Endothelial cell of umbilical vein (primary cell): ENCODE measurements at regions not wholly inside any gene's neighbourhood (a gene's known extent, or its start where the extent isn't known, plus 50 kb on each side); places are given as distances from the start of the nearest gene placed in this dataset.

Experiments
- BruUV-seq: library from RNA; stranded (reverse); fragments of 400-500 nt; replicated peaks from 2 replicates; lab custom pipeline; 2021; lab: Mats Ljungman, UMichigan
- CTCF ChIA-PET: fragments of 300-600, 350-600 bp; sonication (Branson Sonifier 250); formaldehyde crosslinking; loops from one replicate; lab custom pipeline; 2021; ENCODE audit warnings: antibody characterized with exemption, inconsistent platforms; lab: Charles Lee
- POLR2A ChIA-PET: fragments of 300-600, 350-600 bp; sonication (Branson Sonifier 250); formaldehyde crosslinking; loops from one replicate; lab custom pipeline; 2021; ENCODE audit warnings: antibody characterized with exemption, inconsistent platforms; lab: Charles Lee
- DNase-seq: peaks from one replicate; pipeline ENCODE4 v3.0.0-alpha.2; 2011; ENCODE audit warnings: low read depth, low spot score
- FAIRE-seq: peaks from 2 replicates; lab custom pipeline; 2011; peaks lifted over from hg19 to GRCh38; lab: Jason Lieb, UNC
- H2AFZ ChIP-seq: 2 replicates; pipeline ENCODE4 v1.6.0; 2012; ENCODE audit warnings: low read depth, low read length, control low read depth, inconsistent platforms
- H3K27ac ChIP-seq: 2 replicates; pipeline ENCODE4 v1.5.1; 2011; ENCODE audit warnings: low read depth, mild to moderate bottlenecking, control low read depth, low read length, moderate library complexity; ENCODE audit not compliant: insufficient read depth
- H3K27me3 ChIP-seq, 2 experiments: 2 replicates each; pipeline versions ENCODE4 v1.6.0 to v1.6.1; 2011; ENCODE audit warnings: low read length in 2 of 2, mixed read lengths in 1 of 2; ENCODE audit not compliant: control insufficient read depth in 2 of 2, insufficient read depth in 2 of 2
- H3K36me3 ChIP-seq, 2 experiments: 2 replicates in 1 of 2; 3 replicates in 1 of 2; pipeline ENCODE4 v1.5.1; 2011; ENCODE audit warnings: low read length in 2 of 2, mild to moderate bottlenecking in 1 of 2, moderate library complexity in 1 of 2; ENCODE audit not compliant: control insufficient read depth in 2 of 2, insufficient read depth in 2 of 2; ENCODE audit errors: extremely low read depth in 1 of 2
- H3K4me1 ChIP-seq: 3 replicates; pipeline ENCODE4 v1.5.1; 2011; ENCODE audit warnings: mild to moderate bottlenecking, low read length; ENCODE audit not compliant: control insufficient read depth, insufficient read depth; ENCODE audit errors: extremely low read depth
- H3K4me2 ChIP-seq: 2 replicates; pipeline ENCODE4 v1.6.1; 2011; ENCODE audit warnings: low read length, control low read depth, mixed read lengths; ENCODE audit not compliant: insufficient read depth
- H3K4me3 ChIP-seq, 3 experiments: fragments of 200-600 bp in 1 of 3; sonication (generic), shearing (Covaris generic) in 1 of 3; replicated peaks in 1 of 3; 2 replicates each; pipeline ENCODE4 v1.5.1; 2011 to 2016; ENCODE audit warnings: control low read depth in 3 of 3, low read length in 3 of 3, mild to moderate bottlenecking in 2 of 3, inconsistent platforms in 1 of 3, low read depth in 1 of 3, moderate library complexity in 1 of 3; ENCODE audit not compliant: insufficient read depth in 1 of 3
- H3K79me2 ChIP-seq: 2 replicates; pipeline ENCODE4 v1.6.0; 2012; ENCODE audit warnings: low read length, inconsistent platforms; ENCODE audit not compliant: control insufficient read depth, insufficient read depth
- H3K9ac ChIP-seq: replicated peaks from 2 replicates; pipeline ENCODE3; 2011; ENCODE audit warnings: low read length, control low read depth; ENCODE audit not compliant: insufficient read depth; ENCODE audit errors: extremely low read depth
- H3K9me1 ChIP-seq: replicated peaks from 3 replicates; pipeline ENCODE4 v1.6.0; 2011; ENCODE audit warnings: mild to moderate bottlenecking, low read length; ENCODE audit not compliant: control insufficient read depth, insufficient read depth; ENCODE audit errors: extremely low read depth
- H3K9me3 ChIP-seq: replicated peaks from 2 replicates; pipeline ENCODE4 v1.5.1; 2012; ENCODE audit warnings: low read length, inconsistent platforms; ENCODE audit not compliant: control insufficient read depth, insufficient read depth
- H4K20me1 ChIP-seq: replicated peaks from 2 replicates; pipeline ENCODE3; 2011; ENCODE audit warnings: mild to moderate bottlenecking, low read length; ENCODE audit not compliant: control insufficient read depth, insufficient read depth; ENCODE audit errors: extremely low read depth
- EZH2 ChIP-seq: IDR thresholded peaks from 2 replicates; pipeline ENCODE4 v1.6.1; 2012; ENCODE audit warnings: borderline replicate concordance, low read depth, mild to moderate bottlenecking, moderate library complexity, low read length, inconsistent platforms; ENCODE audit not compliant: severe bottlenecking
- FOS ChIP-seq: IDR thresholded peaks from 2 replicates; pipeline ENCODE4 v1.6.1; 2011; ENCODE audit warnings: mild to moderate bottlenecking, low read length, moderate library complexity, borderline replicate concordance; ENCODE audit not compliant: insufficient read depth
- GATA2 ChIP-seq: IDR thresholded peaks from 2 replicates; pipeline ENCODE4 v1.7.0; 2011; ENCODE audit warnings: low read depth, mild to moderate bottlenecking, moderate library complexity, mixed read lengths, low read length; ENCODE audit not compliant: insufficient read length, insufficient read depth
- JUN ChIP-seq: IDR thresholded peaks from 2 replicates; pipeline ENCODE4 v1.6.1; 2011; ENCODE audit warnings: borderline replicate concordance, low read depth; ENCODE audit not compliant: insufficient read length, insufficient read depth
- MYC ChIP-seq: IDR thresholded peaks from one replicate; pipeline ENCODE4 v1.6.1; 2011; ENCODE audit warnings: mild to moderate bottlenecking, low read depth, low read length
- POLR2A ChIP-seq: IDR thresholded peaks from 2 replicates; pipeline ENCODE4 v1.6.1; 2012; ENCODE audit warnings: low read depth, mild to moderate bottlenecking, control low read depth, low read length
- POLR2AphosphoS5 ChIP-seq: IDR thresholded peaks from 2 replicates; pipeline ENCODE4 v1.6.1; 2012; ENCODE audit warnings: low read depth, mild to moderate bottlenecking, control low read depth, low read length, moderate library complexity; ENCODE audit not compliant: insufficient read depth
- dilution Hi-C: fragments of 300-500 bp; cut with MboI; formaldehyde crosslinking; loops from one replicate; pipeline ENCODE4 v1.15.0; 2019; ENCODE audit warnings: low sequenced_read_pairs; ENCODE audit not compliant: extremely low pct_ligation_motif_present
- intact Hi-C: fragments of 100-400 bp; cut with micrococcal nuclease; formaldehyde crosslinking; loops from one replicate; pipeline ENCODE4 v1.10.0; 2022
- TF ChIP-seq, protein P1 (sequence below), 2 donors: IDR thresholded peaks; 1 replicate in 1 of 2; 2 replicates in 1 of 2; pipeline ENCODE4 v1.5.1; 2011; ENCODE audit warnings: low read length in 2 of 2, mild to moderate bottlenecking in 2 of 2, moderate library complexity in 2 of 2, control low read depth in 1 of 2, inconsistent platforms in 1 of 2, low read depth in 1 of 2; ENCODE audit not compliant: insufficient read depth in 1 of 2; ENCODE audit errors: extremely low read depth in 1 of 2
- TF ChIP-seq, protein P2 (sequence below): IDR thresholded peaks from 2 replicates; pipeline ENCODE4 v1.6.1; 2011; ENCODE audit not compliant: insufficient read depth, insufficient read length

DNA sequence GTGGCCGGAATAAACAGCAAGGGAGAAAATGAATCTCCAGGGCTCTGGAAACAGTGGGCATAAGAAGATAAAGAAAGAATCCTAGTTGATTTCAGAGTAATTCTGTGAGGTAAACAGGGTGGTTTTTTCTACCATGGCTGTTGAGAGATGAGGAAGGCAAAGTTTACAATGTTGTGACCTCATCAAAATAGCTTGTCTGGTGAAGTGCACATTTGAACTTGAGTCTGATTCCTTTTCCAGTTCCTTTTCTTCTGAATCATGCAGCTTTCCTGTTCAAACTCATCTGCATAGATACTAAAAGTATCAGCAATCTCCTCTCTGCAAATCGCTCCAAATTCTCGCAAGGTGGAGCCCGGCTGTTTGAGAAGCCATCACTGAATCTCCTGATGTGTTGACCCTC is 161.7 kb downstream of the PLPP3 start:
- Histone ChIP-seq H3K4me3 (no peak overlapping the region), H3K27ac (peak overlapping the region; percentile 1), H3K4me1 (peaks cover 16% of the 10 kb centered on the region), H3K4me2 (peak overlapping the region; percentile 13), H3K27me3 (no peaks in the 10 kb centered on the region), H3K36me3 (no peaks in the 10 kb centered on the region), H2AFZ (peak overlapping the region; percentile 5), H3K9ac (no peak overlapping the region), H3K9me3 (no peaks in the 10 kb centered on the region), H4K20me1 (no peaks in the 10 kb centered on the region), H3K9me1 (no peaks in the 10 kb centered on the region), H3K79me2 (no peaks in the 10 kb centered on the region)
- intact Hi-C loops (loop anchor here (1.0 to 5.0 kb wide), 2 partner anchors 40 to 162 kb away; partner anchors contain the start of gene PLPP3), dilution Hi-C loops (no loop called here)
- DNase-seq = peak; percentile 78
- FAIRE-seq = peak; percentile 86
- ChIA-PET POLR2A (no interaction called here), CTCF (interaction anchor here (0.9 to 2.3 kb wide), 8 partner anchors 11 to 167 kb away, joined by 3 to 13 read pairs (median 4); partner anchors contain the start of gene PLPP3)
- no TSS peak for BruUV-seq
- TF ChIP-seq EZH2 (no peak), MYC (no peak), POLR2A (no peak), POLR2AphosphoS5 (no peak), GATA2 (no peak), FOS (no peak), JUN (no peak)
- TF ChIP-seq, protein P1, sequence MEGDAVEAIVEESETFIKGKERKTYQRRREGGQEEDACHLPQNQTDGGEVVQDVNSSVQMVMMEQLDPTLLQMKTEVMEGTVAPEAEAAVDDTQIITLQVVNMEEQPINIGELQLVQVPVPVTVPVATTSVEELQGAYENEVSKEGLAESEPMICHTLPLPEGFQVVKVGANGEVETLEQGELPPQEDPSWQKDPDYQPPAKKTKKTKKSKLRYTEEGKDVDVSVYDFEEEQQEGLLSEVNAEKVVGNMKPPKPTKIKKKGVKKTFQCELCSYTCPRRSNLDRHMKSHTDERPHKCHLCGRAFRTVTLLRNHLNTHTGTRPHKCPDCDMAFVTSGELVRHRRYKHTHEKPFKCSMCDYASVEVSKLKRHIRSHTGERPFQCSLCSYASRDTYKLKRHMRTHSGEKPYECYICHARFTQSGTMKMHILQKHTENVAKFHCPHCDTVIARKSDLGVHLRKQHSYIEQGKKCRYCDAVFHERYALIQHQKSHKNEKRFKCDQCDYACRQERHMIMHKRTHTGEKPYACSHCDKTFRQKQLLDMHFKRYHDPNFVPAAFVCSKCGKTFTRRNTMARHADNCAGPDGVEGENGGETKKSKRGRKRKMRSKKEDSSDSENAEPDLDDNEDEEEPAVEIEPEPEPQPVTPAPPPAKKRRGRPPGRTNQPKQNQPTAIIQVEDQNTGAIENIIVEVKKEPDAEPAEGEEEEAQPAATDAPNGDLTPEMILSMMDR (IDR thresholded peaks at IDR 0.05; ENCODE audit: extremely low read depth in 1 of 2, insufficient read depth in 1 of 2, low read depth in 1 of 2, low read length in 2 of 2) = no peak
- TF ChIP-seq, protein P2, sequence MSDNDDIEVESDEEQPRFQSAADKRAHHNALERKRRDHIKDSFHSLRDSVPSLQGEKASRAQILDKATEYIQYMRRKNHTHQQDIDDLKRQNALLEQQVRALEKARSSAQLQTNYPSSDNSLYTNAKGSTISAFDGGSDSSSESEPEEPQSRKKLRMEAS = no peak
